Hepatocyte (in vitro differentiated cells): ENCODE measurements at regions not wholly inside any gene's neighbourhood (a gene's known extent, or its start where the extent isn't known, plus 50 kb on each side); places are given as distances from the start of the nearest gene placed in this dataset.

Source experiments
- DNase-seq: peaks from one replicate; pipeline ENCODE4 v3.0.0-alpha.2; 2016; ENCODE audit warnings: low spot score
- H2AFZ ChIP-seq: fragments of 200-600 bp; sonication (generic); 2 replicates; pipeline ENCODE4 v1.6.0; 2016; ENCODE audit warnings: antibody characterized with exemption, mild to moderate bottlenecking
- H3K27ac ChIP-seq: fragments of 200-600 bp; sonication (generic); 2 replicates; pipeline ENCODE4 v1.5.1; 2016; ENCODE audit warnings: mild to moderate bottlenecking
- H3K27me3 ChIP-seq: fragments of 200-600 bp; sonication (generic); 2 replicates; pipeline ENCODE4 v1.6.1; 2016
- H3K36me3 ChIP-seq: fragments of 200-600 bp; sonication (generic); replicated peaks from 2 replicates; pipeline ENCODE4 v1.5.1; 2016; ENCODE audit warnings: low read depth; ENCODE audit not compliant: insufficient read depth
- H3K4me1 ChIP-seq: fragments of 200-600 bp; sonication (generic); 2 replicates; pipeline ENCODE4 v1.5.1; 2016; ENCODE audit warnings: mild to moderate bottlenecking, moderate library complexity; ENCODE audit not compliant: insufficient read depth
- H3K4me2 ChIP-seq: fragments of 200-600 bp; sonication (generic); 2 replicates; pipeline ENCODE4 v1.6.0; 2016
- H3K4me3 ChIP-seq: fragments of 200-600 bp; sonication (generic); 2 replicates; pipeline ENCODE4 v1.5.1; 2016; ENCODE audit warnings: mild to moderate bottlenecking
- H3K79me2 ChIP-seq: fragments of 200-600 bp; sonication (generic); 2 replicates; pipeline ENCODE4 v1.6.0; 2017; ENCODE audit warnings: mild to moderate bottlenecking
- H3K9me2 ChIP-seq: fragments of 200-600 bp; sonication (generic); replicated peaks from 2 replicates; pipeline ENCODE4 v1.6.0; 2017; ENCODE audit warnings: mild to moderate bottlenecking; ENCODE audit not compliant: insufficient read depth
- H3K9me3 ChIP-seq: fragments of 200-600 bp; sonication (generic); 2 replicates; pipeline ENCODE4 v1.5.1; 2016; ENCODE audit warnings: low read depth, mild to moderate bottlenecking
- H4K20me1 ChIP-seq: fragments of 200-600 bp; sonication (generic); 2 replicates; pipeline ENCODE4 v1.6.0; 2016; ENCODE audit warnings: mild to moderate bottlenecking; ENCODE audit not compliant: insufficient read depth, poor library complexity, severe bottlenecking
- EZH2 ChIP-seq: fragments of 200-600 bp; sonication (generic); IDR thresholded peaks from 2 replicates; pipeline ENCODE4 v1.6.1; 2016; ENCODE audit warnings: antibody characterized with exemption, mild to moderate bottlenecking, borderline replicate concordance
- EZH2phosphoT487 ChIP-seq: fragments of 200-600 bp; sonication (generic); IDR thresholded peaks from one replicate; pipeline ENCODE4 v1.6.1; 2018; ENCODE audit warnings: antibody characterized with exemption, mild to moderate bottlenecking, low read depth, moderate library complexity; ENCODE audit not compliant: unreplicated experiment, severe bottlenecking
- WGBS: methylation state at CpG from one replicate; pipeline ENCODE4 v1.1.6; 2016; ENCODE audit warnings: low lambda C conversion rate; ENCODE audit errors: missing lambda C conversion rate; 5-methylcytosine and 5-hydroxymethylcytosine counted together
- TF ChIP-seq, protein P1 (sequence below): fragments of 200-600 bp; sonication (generic); IDR thresholded peaks from 2 replicates; pipeline ENCODE4 v1.5.1; 2016; ENCODE audit warnings: antibody characterized with exemption, mild to moderate bottlenecking; ENCODE audit not compliant: poor library complexity

DNA sequence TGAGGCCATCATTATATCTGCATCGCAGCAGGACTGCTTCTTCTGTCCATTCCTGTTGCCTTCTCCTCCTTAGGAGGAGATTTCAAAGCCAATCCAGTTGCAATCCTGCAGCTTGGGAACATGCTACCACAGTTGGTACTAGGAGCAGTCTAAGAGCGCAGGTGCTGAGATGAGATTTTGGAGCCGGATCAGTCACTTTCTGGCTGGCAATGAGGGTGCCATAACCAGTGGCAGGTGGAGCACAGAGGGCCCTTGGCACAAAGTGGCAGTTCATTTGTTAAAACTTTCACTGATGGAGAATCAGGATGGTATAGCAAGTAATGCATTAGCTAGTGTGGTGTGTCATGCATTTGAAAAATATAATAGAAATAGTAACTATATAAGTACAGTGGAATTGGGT is 173.7 kb upstream of the ATP5MC3 start:
- DNase-seq, result no peak
- H4K20me1 ChIP-seq, result no peaks in the 10 kb centered on the region
- TF ChIP-seq EZH2phosphoT487 (no peak), EZH2 (no peak)
- TF ChIP-seq, protein P1, sequence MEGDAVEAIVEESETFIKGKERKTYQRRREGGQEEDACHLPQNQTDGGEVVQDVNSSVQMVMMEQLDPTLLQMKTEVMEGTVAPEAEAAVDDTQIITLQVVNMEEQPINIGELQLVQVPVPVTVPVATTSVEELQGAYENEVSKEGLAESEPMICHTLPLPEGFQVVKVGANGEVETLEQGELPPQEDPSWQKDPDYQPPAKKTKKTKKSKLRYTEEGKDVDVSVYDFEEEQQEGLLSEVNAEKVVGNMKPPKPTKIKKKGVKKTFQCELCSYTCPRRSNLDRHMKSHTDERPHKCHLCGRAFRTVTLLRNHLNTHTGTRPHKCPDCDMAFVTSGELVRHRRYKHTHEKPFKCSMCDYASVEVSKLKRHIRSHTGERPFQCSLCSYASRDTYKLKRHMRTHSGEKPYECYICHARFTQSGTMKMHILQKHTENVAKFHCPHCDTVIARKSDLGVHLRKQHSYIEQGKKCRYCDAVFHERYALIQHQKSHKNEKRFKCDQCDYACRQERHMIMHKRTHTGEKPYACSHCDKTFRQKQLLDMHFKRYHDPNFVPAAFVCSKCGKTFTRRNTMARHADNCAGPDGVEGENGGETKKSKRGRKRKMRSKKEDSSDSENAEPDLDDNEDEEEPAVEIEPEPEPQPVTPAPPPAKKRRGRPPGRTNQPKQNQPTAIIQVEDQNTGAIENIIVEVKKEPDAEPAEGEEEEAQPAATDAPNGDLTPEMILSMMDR, result no peak
- peaks cover 3% of the 10 kb centered on the region for H3K4me1 ChIP-seq
- no peaks in the 10 kb centered on the region for H3K36me3 ChIP-seq
- H3K9me3 ChIP-seq, result no peaks in the 10 kb centered on the region
- H3K4me3 ChIP-seq, result no peak overlapping the region
- H3K4me2 ChIP-seq, result no peak overlapping the region
- H2AFZ ChIP-seq, result no peak overlapping the region
- WGBS, result 100% methylated on average over 3 of the region's 3 CpGs
- no peaks in the 10 kb centered on the region for H3K79me2 ChIP-seq
- no peaks in the 10 kb centered on the region for H3K9me2 ChIP-seq
- H3K27me3 ChIP-seq, result no peaks in the 10 kb centered on the region
- no peak overlapping the region for H3K27ac ChIP-seq

DNA sequence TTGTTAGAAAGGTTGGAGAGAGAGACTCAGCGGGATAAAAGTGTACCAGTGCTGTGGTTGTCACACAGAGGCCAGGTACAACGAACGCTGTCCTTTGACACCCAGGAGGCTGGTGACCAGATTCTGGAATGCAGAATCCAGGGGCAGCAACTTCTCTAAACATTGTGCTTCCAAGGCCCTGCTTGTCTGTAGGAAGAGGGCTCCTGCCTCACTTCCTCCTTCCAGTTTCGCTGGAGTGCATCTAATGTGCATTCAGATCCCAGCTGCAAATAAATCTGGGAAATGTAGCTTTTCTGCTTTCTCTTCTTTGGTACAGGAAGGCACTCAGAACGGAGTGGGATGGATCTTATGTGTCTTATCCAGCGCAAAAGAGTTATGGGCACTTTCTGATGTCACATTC is 171.8 kb upstream of the ATP5MC3 start:
- 88% methylated on average over 6 of the region's 6 CpGs for WGBS
- no peak for TF ChIP-seq EZH2
- TF ChIP-seq EZH2phosphoT487, result no peak
- TF ChIP-seq, protein P1, result no peak

DNA sequence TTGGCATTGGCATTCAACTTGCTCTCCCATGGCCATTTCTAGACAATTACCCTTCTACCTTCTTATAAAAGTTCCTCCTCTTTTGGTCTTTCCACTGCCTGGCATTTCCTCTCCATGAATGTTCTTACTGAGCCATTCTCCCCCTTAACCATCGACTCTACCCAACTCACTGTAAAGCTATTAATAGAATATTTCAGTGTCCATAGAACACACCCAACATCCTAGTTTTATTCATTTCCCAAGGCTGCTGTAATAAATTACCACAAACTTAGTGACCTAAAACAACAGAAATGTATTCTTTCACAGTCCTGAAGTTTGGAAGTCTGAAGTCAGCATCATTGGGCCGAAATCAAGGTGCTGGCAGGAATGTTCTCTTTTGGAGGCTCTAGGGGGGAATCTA is 170.0 kb upstream of the ATP5MC3 start:
- H3K4me3 ChIP-seq, result no peak overlapping the region
- H3K27ac ChIP-seq, result no peak overlapping the region
- no peaks in the 10 kb centered on the region for H3K9me3 ChIP-seq
- TF ChIP-seq EZH2phosphoT487, result no peak
- TF ChIP-seq, protein P1, result no peak
- no peak for TF ChIP-seq EZH2
- H3K36me3 ChIP-seq, result no peaks in the 10 kb centered on the region
- H3K79me2 ChIP-seq, result no peaks in the 10 kb centered on the region
- peaks cover 3% of the 10 kb centered on the region for H3K4me1 ChIP-seq
- H3K4me2 ChIP-seq, result no peak overlapping the region
- DNase-seq, result no peak
- 96% methylated on average over 2 of the region's 2 CpGs for WGBS
- no peaks in the 10 kb centered on the region for H3K9me2 ChIP-seq
- H2AFZ ChIP-seq, result no peak overlapping the region
- H4K20me1 ChIP-seq, result no peaks in the 10 kb centered on the region
- H3K27me3 ChIP-seq, result no peaks in the 10 kb centered on the region

More for the DNA sequence above, 171.8 kb upstream of the ATP5MC3 start:
- DNase-seq, result no peak
- H3K79me2 ChIP-seq, result no peaks in the 10 kb centered on the region
- H4K20me1 ChIP-seq, result no peaks in the 10 kb centered on the region
- no peaks in the 10 kb centered on the region for H3K36me3 ChIP-seq
- no peaks in the 10 kb centered on the region for H3K9me3 ChIP-seq
- no peak overlapping the region for H3K4me3 ChIP-seq
- no peak overlapping the region for H2AFZ ChIP-seq
- no peak overlapping the region for H3K27ac ChIP-seq
- no peak overlapping the region for H3K4me2 ChIP-seq
- no peaks in the 10 kb centered on the region for H3K27me3 ChIP-seq
- H3K4me1 ChIP-seq, result peaks cover 3% of the 10 kb centered on the region
- H3K9me2 ChIP-seq, result no peaks in the 10 kb centered on the region

GRCh38 chr2:175350105-175350504 is 168.6 kb upstream of the ATP5MC3 start:
- Histone ChIP-seq H3K4me2 (no peak overlapping the region), H3K27ac (no peak overlapping the region), H3K9me2 (no peaks in the 10 kb centered on the region), H3K9me3 (no peaks in the 10 kb centered on the region), H4K20me1 (no peaks in the 10 kb centered on the region), H3K27me3 (no peaks in the 10 kb centered on the region), H3K36me3 (no peaks in the 10 kb centered on the region), H3K79me2 (no peaks in the 10 kb centered on the region), H2AFZ (no peak overlapping the region), H3K4me1 (peaks cover 3% of the 10 kb centered on the region), H3K4me3 (no peak overlapping the region)
- DNase-seq, result no peak
- WGBS, result 88% methylated on average over 5 of the region's 5 CpGs
- TF ChIP-seq EZH2phosphoT487, result no peak
- TF ChIP-seq EZH2, result no peak
- TF ChIP-seq, protein P1, result no peak
